ENCODE measurements at regions not wholly inside any gene's neighbourhood (a gene's known extent, or its start where the extent isn't known, plus 50 kb on each side); places are given as distances from the start of the nearest gene placed in this dataset.

GRCh38 chr13:94936633-94937032 lies 224.3 kb upstream of the SOX21 start:
- BruUV-seq (replicated peaks): no TSS peak
- Histone ChIP-seq H3K4ac (ENCODE audit: low read depth, low read length) (no peak overlapping the region), H2BK5ac (ENCODE audit: low read depth, low read length, poor library complexity, severe bottlenecking) (no peak overlapping the region), H3K23ac (ENCODE audit: low read depth, low read length) (no peak overlapping the region), H3K4me3 (ENCODE audit: insufficient read depth, low read depth, low read length) (no peak overlapping the region), H3K27me3 (ENCODE audit: control insufficient read depth, insufficient read depth, low read length) (no peaks in the 10 kb centered on the region; the same call in 1 of the 2 replicates), H3K14ac (replicated peaks; ENCODE audit: low read depth, low read length) (no peak overlapping the region), H3K9ac (ENCODE audit: low read depth, low read length) (no peak overlapping the region), H4K20me1 (ENCODE audit: insufficient read depth, low read length) (no peaks in the 10 kb centered on the region), H3K56ac (ENCODE audit: extremely low read depth, insufficient read depth, low read length) (no peak overlapping the region), H3K18ac (ENCODE audit: low read depth, low read length) (no peak overlapping the region), H3K9me1 (ENCODE audit: insufficient read depth, low read length) (no peaks in the 10 kb centered on the region), H2BK120ac (ENCODE audit: low read depth, low read length) (no peak overlapping the region), H4K91ac (ENCODE audit: insufficient read depth, low read depth, low read length) (no peak overlapping the region), H3K36me3 (ENCODE audit: control insufficient read depth, insufficient read depth, low read length) (no peaks in the 10 kb centered on the region), H2AK5ac (ENCODE audit: low read depth, low read length) (no peak overlapping the region), H2BK20ac (ENCODE audit: low read depth, low read length) (no peak overlapping the region), H4K5ac (ENCODE audit: low read depth, low read length) (no peak overlapping the region), H3K9me3 (ENCODE audit: control insufficient read depth, insufficient read depth, low read length) (no peaks in the 10 kb centered on the region), H3K4me2 (ENCODE audit: low read depth, low read length) (no peak overlapping the region), H3K27ac (ENCODE audit: insufficient read depth, low read length) (no peak overlapping the region), H2AFZ (replicated peaks; ENCODE audit: low read length, poor library complexity) (no peak overlapping the region), H3K4me1 (ENCODE audit: control insufficient read depth, insufficient read depth, low read length) (no peaks in the 10 kb centered on the region), H2AK9ac (replicated peaks; ENCODE audit: low read depth, low read length, poor library complexity) (no peak overlapping the region), H2BK15ac (ENCODE audit: low read depth, low read length) (no peak overlapping the region), H4K8ac (ENCODE audit: low read depth in 2 of 2, low read length in 2 of 2) (no peak overlapping the region), H3K79me1 (ENCODE audit: low read depth in 1 of 2, low read length in 2 of 2) (no peaks in the 10 kb centered on the region)
- in situ Hi-C loops (cut with MboI; ENCODE audit: low sequenced_read_pairs) (no loop called here), intact Hi-C loops (cut with micrococcal nuclease) (no loop called here), dilution Hi-C loops (cut with HindIII; ENCODE audit: low sequenced_read_pairs, unreplicated experiment) (no loop called here)
- POLR2A ChIA-PET (ENCODE audit: unreplicated experiment): no interaction called here
- DNase-seq (no peak), ATAC-seq (ENCODE audit: low read depth) (no peak)
- TF ChIP-seq FOS (IDR thresholded peaks at IDR 0.05; ENCODE audit: low read depth, low read length) (no peak), CEBPB (IDR thresholded peaks at IDR 0.05; ENCODE audit: low read depth, low read length) (no peak), RCOR1 (IDR thresholded peaks at IDR 0.05; ENCODE audit: insufficient replicate concordance, low read length) (no peak), BHLHE40 (IDR thresholded peaks at IDR 0.05; ENCODE audit: low read depth, low read length) (no peak), SMC3 (IDR thresholded peaks at IDR 0.05; ENCODE audit: low read depth, low read length) (no peak), MXI1 (IDR thresholded peaks at IDR 0.05; ENCODE audit: borderline replicate concordance, low read depth, low read length) (no peak), RFX5 (IDR thresholded peaks at IDR 0.05; ENCODE audit: low read depth, low read length) (no peak), MAFK (IDR thresholded peaks at IDR 0.05; ENCODE audit: low read depth, low read length) (no peak), POLR2A (IDR thresholded peaks at IDR 0.05; ENCODE audit: low read depth, low read length) (no peak)
- TF ChIP-seq, protein P1, sequence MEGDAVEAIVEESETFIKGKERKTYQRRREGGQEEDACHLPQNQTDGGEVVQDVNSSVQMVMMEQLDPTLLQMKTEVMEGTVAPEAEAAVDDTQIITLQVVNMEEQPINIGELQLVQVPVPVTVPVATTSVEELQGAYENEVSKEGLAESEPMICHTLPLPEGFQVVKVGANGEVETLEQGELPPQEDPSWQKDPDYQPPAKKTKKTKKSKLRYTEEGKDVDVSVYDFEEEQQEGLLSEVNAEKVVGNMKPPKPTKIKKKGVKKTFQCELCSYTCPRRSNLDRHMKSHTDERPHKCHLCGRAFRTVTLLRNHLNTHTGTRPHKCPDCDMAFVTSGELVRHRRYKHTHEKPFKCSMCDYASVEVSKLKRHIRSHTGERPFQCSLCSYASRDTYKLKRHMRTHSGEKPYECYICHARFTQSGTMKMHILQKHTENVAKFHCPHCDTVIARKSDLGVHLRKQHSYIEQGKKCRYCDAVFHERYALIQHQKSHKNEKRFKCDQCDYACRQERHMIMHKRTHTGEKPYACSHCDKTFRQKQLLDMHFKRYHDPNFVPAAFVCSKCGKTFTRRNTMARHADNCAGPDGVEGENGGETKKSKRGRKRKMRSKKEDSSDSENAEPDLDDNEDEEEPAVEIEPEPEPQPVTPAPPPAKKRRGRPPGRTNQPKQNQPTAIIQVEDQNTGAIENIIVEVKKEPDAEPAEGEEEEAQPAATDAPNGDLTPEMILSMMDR (conservative IDR thresholded peaks at IDR 0.05; ENCODE audit: low read depth, low read length): no peak
- TF ChIP-seq, protein P2, sequence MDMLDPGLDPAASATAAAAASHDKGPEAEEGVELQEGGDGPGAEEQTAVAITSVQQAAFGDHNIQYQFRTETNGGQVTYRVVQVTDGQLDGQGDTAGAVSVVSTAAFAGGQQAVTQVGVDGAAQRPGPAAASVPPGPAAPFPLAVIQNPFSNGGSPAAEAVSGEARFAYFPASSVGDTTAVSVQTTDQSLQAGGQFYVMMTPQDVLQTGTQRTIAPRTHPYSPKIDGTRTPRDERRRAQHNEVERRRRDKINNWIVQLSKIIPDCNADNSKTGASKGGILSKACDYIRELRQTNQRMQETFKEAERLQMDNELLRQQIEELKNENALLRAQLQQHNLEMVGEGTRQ (IDR thresholded peaks at IDR 0.05; ENCODE audit: low read depth, low read length): no peak
- CTCF ChIA-PET: no interaction called here
